ENCODE measurements at regions not wholly inside any gene's neighbourhood (a gene's known extent, or its start where the extent isn't known, plus 50 kb on each side); places are given as distances from the start of the nearest gene placed in this dataset.

- no peak for DNase-seq
These were observed 726.6 kb downstream of the LTN1 start for GRCh38 chr21:28266061-28266460.

- DNase-seq, result no peak
These were observed 728.7 kb downstream of the LTN1 start for GRCh38 chr21:28263974-28264373.

GRCh38 chr21:28261298-28261697 is 731.4 kb downstream of the LTN1 start:
- DNase-seq, result no peak

- no peak for DNase-seq
These were observed 735.4 kb downstream of the LTN1 start for GRCh38 chr21:28257276-28257675.

- no peak for DNase-seq
These were observed 735.8 kb downstream of the LTN1 start for GRCh38 chr21:28256837-28257236.

- no peak for DNase-seq
These were observed 736.3 kb downstream of the LTN1 start for GRCh38 chr21:28256420-28256831.

GRCh38 chr21:28253961-28254360 is 738.7 kb downstream of the LTN1 start:
- DNase-seq, result no peak

GRCh38 chr21:28253338-28253737 is 739.3 kb downstream of the LTN1 start:
- DNase-seq, result no peak

- no peak for DNase-seq
These were observed 739.7 kb downstream of the LTN1 start for GRCh38 chr21:28252928-28253327.

- DNase-seq, result no peak
These were observed 741.7 kb downstream of the LTN1 start for GRCh38 chr21:28250946-28251345.

GRCh38 chr21:28247454-28248020 is 745.1 kb downstream of the LTN1 start:
- DNase-seq, result no peak

- DNase-seq, result no peak
These were observed 752.1 kb downstream of the LTN1 start for GRCh38 chr21:28240586-28240985.

- no peak for DNase-seq
These were observed 753.3 kb downstream of the LTN1 start for GRCh38 chr21:28239340-28239739.

- no peak for DNase-seq
These were observed 755.0 kb downstream of the LTN1 start for GRCh38 chr21:28237661-28238060.

GRCh38 chr21:28235169-28235895 is 757.3 kb downstream of the LTN1 start:
- no peak for DNase-seq

- DNase-seq, result no peak
These were observed 758.4 kb downstream of the LTN1 start for GRCh38 chr21:28234326-28234725.

GRCh38 chr21:28233536-28234220 is 759.0 kb downstream of the LTN1 start:
- no peak for DNase-seq

GRCh38 chr21:28230559-28230958 is 762.1 kb downstream of the LTN1 start:
- DNase-seq, result no peak

- no peak for DNase-seq
These were observed 762.9 kb downstream of the LTN1 start for GRCh38 chr21:28229814-28230213.

- DNase-seq, result no peak
These were observed 764.1 kb downstream of the LTN1 start for GRCh38 chr21:28228636-28228995.

- no peak for DNase-seq
These were observed 764.6 kb downstream of the LTN1 start for GRCh38 chr21:28227881-28228635.

- no peak for DNase-seq
These were observed 766.1 kb downstream of the LTN1 start for GRCh38 chr21:28226563-28226962.

- no peak for DNase-seq
These were observed 768.4 kb downstream of the LTN1 start for GRCh38 chr21:28224191-28224726.

All from NCI-H2029 treated with DMSO at 0.1 percent for 48 hours (cell line).